D721Med (cell line): ENCODE measurements at regions not wholly inside any gene's neighbourhood (a gene's known extent, or its start where the extent isn't known, plus 50 kb on each side); places are given as distances from the start of the nearest gene placed in this dataset.

ENCODE experiments used
- DNase-seq: peaks from one replicate; pipeline ENCODE4 v3.0.0; 2011; ENCODE audit warnings: low spot score; ENCODE audit not compliant: insufficient read length
- FAIRE-seq: peaks from 2 replicates; lab custom pipeline; 2011; peaks lifted over from hg19 to GRCh38; lab: Jason Lieb, UNC
- CTCF ChIP-seq: IDR thresholded peaks from 2 replicates; pipeline ENCODE4 v1.5.1; 2012; ENCODE audit warnings: mild to moderate bottlenecking, control low read depth; ENCODE audit not compliant: insufficient read depth; ENCODE audit errors: missing control alignments

GRCh38 chr6:165987483-165988301, 180.0 kb downstream of the TBXT start:
- TF ChIP-seq CTCF, result no peak
- no peak for DNase-seq
- FAIRE-seq, result no peak

- no peak for DNase-seq
- no peak for TF ChIP-seq CTCF
- FAIRE-seq, result no peak
These were observed 180.7 kb downstream of the TBXT start for GRCh38 chr6:165986914-165987482.

- DNase-seq, result no peak
- no peak for TF ChIP-seq CTCF
- FAIRE-seq, result no peak
These were observed 181.2 kb downstream of the TBXT start for GRCh38 chr6:165986311-165986913.

GRCh38 chr6:165985806-165986299, 181.8 kb downstream of the TBXT start:
- DNase-seq, result no peak
- TF ChIP-seq CTCF, result no peak
- FAIRE-seq, result no peak

- TF ChIP-seq CTCF, result no peak
- DNase-seq, result no peak
- FAIRE-seq, result no peak
These were observed 182.3 kb downstream of the TBXT start for GRCh38 chr6:165985281-165985805.

- TF ChIP-seq CTCF, result no peak
- FAIRE-seq (no peak), DNase-seq (no peak)
These were observed 182.8 kb downstream of the TBXT start for GRCh38 chr6:165984729-165985275.
